ENCODE measurements at regions not wholly inside any gene's neighbourhood (a gene's known extent, or its start where the extent isn't known, plus 50 kb on each side); places are given as distances from the start of the nearest gene placed in this dataset.

DNA sequence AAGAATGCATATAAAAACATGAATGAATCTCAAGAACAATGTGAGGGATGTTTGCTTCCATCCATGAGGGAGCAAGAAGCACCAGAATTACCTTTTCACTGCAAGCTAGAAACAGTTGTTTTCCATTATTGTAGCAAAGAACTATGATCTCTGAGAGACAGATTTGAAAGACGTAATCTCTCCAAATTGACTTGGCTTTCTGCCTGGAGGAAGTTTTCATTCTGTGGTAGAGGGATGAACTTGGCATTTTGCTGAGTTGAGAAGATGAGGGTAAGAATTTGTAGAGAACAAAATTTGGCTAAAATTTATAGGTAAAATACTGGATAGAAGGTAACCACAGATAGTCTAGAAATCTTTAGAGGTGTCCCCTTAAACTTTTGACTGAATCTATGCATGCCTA, 496.8 kb downstream of the TDRD3 start:
- H3K27ac Mint-ChIP-seq, result no peak overlapping the region
- H3K36me3 Mint-ChIP-seq (ENCODE audit: insufficient read depth), result no peaks in the 10 kb centered on the region
- no peaks in the 10 kb centered on the region for H3K4me1 Mint-ChIP-seq (ENCODE audit: low read depth)
- no peak for DNase-seq (ENCODE audit: low spot score, unreplicated experiment)
- no peak for TF ChIP-seq CTCF (IDR thresholded peaks at IDR 0.05; ENCODE audit: unreplicated experiment)
- H3K4me3 Mint-ChIP-seq (ENCODE audit: low read depth), result no peak overlapping the region
- no peaks in the 10 kb centered on the region for H3K9me3 Mint-ChIP-seq (ENCODE audit: low read depth)
- no peaks in the 10 kb centered on the region for H3K27me3 Mint-ChIP-seq

- no peak for TF ChIP-seq CTCF (IDR thresholded peaks at IDR 0.05; ENCODE audit: unreplicated experiment)
- no peak for DNase-seq (ENCODE audit: low spot score, unreplicated experiment)
- Mint-ChIP-seq H3K9me3 (ENCODE audit: low read depth) (no peaks in the 10 kb centered on the region), H3K4me3 (ENCODE audit: low read depth) (no peak overlapping the region), H3K4me1 (ENCODE audit: low read depth) (no peaks in the 10 kb centered on the region), H3K27ac (no peak overlapping the region), H3K27me3 (no peaks in the 10 kb centered on the region), H3K36me3 (ENCODE audit: insufficient read depth) (no peaks in the 10 kb centered on the region)
These were observed 490.7 kb downstream of the TDRD3 start for GRCh38 chr13:60887711-60888110.

DNA sequence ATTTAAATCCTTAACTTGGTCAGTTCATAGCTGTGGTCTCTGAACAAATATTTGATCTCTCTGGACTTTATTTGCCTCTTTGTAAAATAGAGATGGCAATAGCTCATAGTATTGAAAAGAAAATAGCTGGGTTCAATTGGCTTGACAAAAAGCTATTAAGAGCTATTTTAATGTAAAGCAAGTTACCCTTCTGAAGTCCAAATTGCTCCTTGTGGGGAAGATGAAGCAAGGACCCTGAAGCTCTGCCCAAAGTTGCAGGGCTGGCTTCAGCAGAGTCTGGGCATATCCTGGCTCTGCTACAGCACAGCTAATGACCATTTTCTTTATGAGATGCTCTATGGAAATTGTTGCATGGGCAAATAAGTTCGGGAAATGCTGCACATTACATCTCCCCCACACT, 484.5 kb downstream of the TDRD3 start:
- Mint-ChIP-seq H3K36me3 (ENCODE audit: insufficient read depth) (no peaks in the 10 kb centered on the region), H3K4me1 (ENCODE audit: low read depth) (peaks cover 5% of the 10 kb centered on the region), H3K4me3 (ENCODE audit: low read depth) (no peak overlapping the region), H3K27ac (no peak overlapping the region), H3K27me3 (no peaks in the 10 kb centered on the region), H3K9me3 (ENCODE audit: low read depth) (no peaks in the 10 kb centered on the region)
- TF ChIP-seq CTCF (IDR thresholded peaks at IDR 0.05; ENCODE audit: unreplicated experiment), result no peak
- no peak for DNase-seq (ENCODE audit: low spot score, unreplicated experiment)

GRCh38 chr13:60873116-60873515, 476.1 kb downstream of the TDRD3 start:
- no peaks in the 10 kb centered on the region for H3K36me3 Mint-ChIP-seq (ENCODE audit: insufficient read depth)
- TF ChIP-seq CTCF (IDR thresholded peaks at IDR 0.05; ENCODE audit: unreplicated experiment), result no peak
- DNase-seq (ENCODE audit: low spot score, unreplicated experiment), result no peak
- no peaks in the 10 kb centered on the region for H3K4me1 Mint-ChIP-seq (ENCODE audit: low read depth)
- H3K27me3 Mint-ChIP-seq, result no peaks in the 10 kb centered on the region
- H3K27ac Mint-ChIP-seq, result no peak overlapping the region
- H3K4me3 Mint-ChIP-seq (ENCODE audit: low read depth), result no peak overlapping the region
- H3K9me3 Mint-ChIP-seq (ENCODE audit: low read depth), result peaks cover 5% of the 10 kb centered on the region

DNA sequence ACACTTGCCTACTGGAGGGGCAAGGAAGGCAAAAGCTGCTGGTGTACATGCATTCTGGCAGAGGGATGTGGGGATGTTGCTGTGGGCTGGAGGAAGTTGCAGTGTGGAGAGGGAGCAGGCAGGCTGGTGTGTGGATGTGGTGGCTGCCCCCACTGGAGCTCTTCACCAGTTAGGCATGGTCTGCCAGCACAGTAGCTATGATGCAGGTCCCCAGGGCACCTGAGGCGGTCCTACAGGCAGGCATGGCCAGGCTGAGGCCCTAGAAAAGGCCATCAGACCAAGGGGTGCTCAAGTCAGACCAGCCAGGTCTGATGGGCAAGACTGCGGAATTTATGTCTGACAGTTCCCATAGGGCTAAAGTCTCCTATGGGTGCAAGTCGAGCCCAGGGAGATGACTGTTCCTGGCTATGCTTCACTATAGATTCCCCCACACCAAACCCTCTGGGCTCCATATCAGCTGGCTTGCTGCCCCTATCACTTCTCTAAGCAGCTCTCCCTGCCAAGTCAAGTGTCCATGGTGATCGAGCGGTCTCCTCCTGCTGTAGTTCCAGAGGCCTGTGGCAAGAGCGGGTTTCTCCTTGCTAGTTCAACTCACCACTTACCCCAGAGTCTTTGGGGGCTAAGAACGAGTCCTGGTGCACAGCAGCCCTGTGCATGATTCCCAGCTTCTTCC, 473.1 kb downstream of the TDRD3 start:
- DNase-seq (ENCODE audit: low spot score, unreplicated experiment), result no peak
- Mint-ChIP-seq H3K27me3 (no peaks in the 10 kb centered on the region), H3K36me3 (ENCODE audit: insufficient read depth) (peaks cover 2% of the 10 kb centered on the region), H3K4me3 (ENCODE audit: low read depth) (no peak overlapping the region), H3K27ac (no peak overlapping the region), H3K9me3 (ENCODE audit: low read depth) (peaks cover 24% of the 10 kb centered on the region), H3K4me1 (ENCODE audit: low read depth) (no peaks in the 10 kb centered on the region)
- no peak for TF ChIP-seq CTCF (IDR thresholded peaks at IDR 0.05; ENCODE audit: unreplicated experiment)

Data from progenitor cell of endocrine pancreas (in vitro differentiated cells).